ENCODE measurements at regions not wholly inside any gene's neighbourhood (a gene's known extent, or its start where the extent isn't known, plus 50 kb on each side); places are given as distances from the start of the nearest gene placed in this dataset.

- H3K4me1 ChIP-seq (ENCODE audit: control insufficient read depth, extremely low read depth, insufficient read depth, low read length), result no peaks in the 10 kb centered on the region
- no peak overlapping the region for H3K4me3 ChIP-seq (replicated peaks in 1 of 3; ENCODE audit: insufficient read depth in 1 of 3, low read depth in 1 of 3, low read length in 3 of 3)
- dilution Hi-C loops (cut with MboI; ENCODE audit: extremely low pct_ligation_motif_present, low sequenced_read_pairs), result no loop called here
- peaks cover 2 to 11% of the 10 kb centered on the region in 2 experiments for H3K27me3 ChIP-seq (ENCODE audit: control insufficient read depth in 2 of 2, insufficient read depth in 2 of 2, low read length in 2 of 2)
- no TSS peak for BruUV-seq (replicated peaks)
- no peaks in the 10 kb centered on the region for H3K9me3 ChIP-seq (replicated peaks; ENCODE audit: control insufficient read depth, insufficient read depth, low read length)
- no peaks in the 10 kb centered on the region for H4K20me1 ChIP-seq (replicated peaks; ENCODE audit: control insufficient read depth, extremely low read depth, insufficient read depth, low read length)
- DNase-seq (ENCODE audit: low read depth, low spot score) (no peak), FAIRE-seq (no peak)
- ChIA-PET CTCF (interaction anchor here (1.4 to 3.2 kb wide), 2 partner anchors 109 to 139 kb away, joined by 3 to 8 read pairs; no protein-coding TSS in a partner anchor), POLR2A (no interaction called here)
- H3K9ac ChIP-seq (replicated peaks; ENCODE audit: extremely low read depth, insufficient read depth, low read length), result no peak overlapping the region
- no peak overlapping the region for H3K4me2 ChIP-seq (ENCODE audit: insufficient read depth, low read length)
- H3K36me3 ChIP-seq (ENCODE audit: control insufficient read depth in 2 of 2, extremely low read depth in 1 of 2, insufficient read depth in 2 of 2, low read length in 2 of 2), result no peaks in the 10 kb centered on the region
- H2AFZ ChIP-seq (ENCODE audit: low read depth, low read length), result no peak overlapping the region
- no peak for TF ChIP-seq JUN (IDR thresholded peaks at IDR 0.05; ENCODE audit: borderline replicate concordance, insufficient read depth, insufficient read length, low read depth)
- no peak for TF ChIP-seq CTCF (IDR thresholded peaks at IDR 0.05; ENCODE audit: extremely low read depth in 1 of 2, insufficient read depth in 1 of 2, low read depth in 1 of 2, low read length in 2 of 2)
- TF ChIP-seq MYC (IDR thresholded peaks at IDR 0.05; ENCODE audit: low read depth, low read length), result no peak
- no peak overlapping the region for H3K27ac ChIP-seq (ENCODE audit: insufficient read depth, low read depth, low read length)
- no peaks in the 10 kb centered on the region for H3K79me2 ChIP-seq (ENCODE audit: control insufficient read depth, insufficient read depth, low read length)
- intact Hi-C loops (cut with micrococcal nuclease), result no loop called here
- no peaks in the 10 kb centered on the region for H3K9me1 ChIP-seq (replicated peaks; ENCODE audit: control insufficient read depth, extremely low read depth, insufficient read depth, low read length)
Observed at GRCh38 chr6:40888456-40888990, 150.5 kb downstream of the UNC5CL start.

GRCh38 chr6:40887792-40888340, 151.2 kb downstream of the UNC5CL start:
- Histone ChIP-seq H3K4me1 (ENCODE audit: control insufficient read depth, extremely low read depth, insufficient read depth, low read length) (no peaks in the 10 kb centered on the region), H3K79me2 (ENCODE audit: control insufficient read depth, insufficient read depth, low read length) (no peaks in the 10 kb centered on the region), H3K27me3 (ENCODE audit: control insufficient read depth in 2 of 2, insufficient read depth in 2 of 2, low read length in 2 of 2) (peaks cover 2 to 11% of the 10 kb centered on the region in 2 experiments), H3K27ac (ENCODE audit: insufficient read depth, low read depth, low read length) (no peak overlapping the region), H3K9me1 (replicated peaks; ENCODE audit: control insufficient read depth, extremely low read depth, insufficient read depth, low read length) (no peaks in the 10 kb centered on the region), H3K9me3 (replicated peaks; ENCODE audit: control insufficient read depth, insufficient read depth, low read length) (no peaks in the 10 kb centered on the region), H4K20me1 (replicated peaks; ENCODE audit: control insufficient read depth, extremely low read depth, insufficient read depth, low read length) (no peaks in the 10 kb centered on the region), H2AFZ (ENCODE audit: low read depth, low read length) (no peak overlapping the region), H3K36me3 (ENCODE audit: control insufficient read depth in 2 of 2, extremely low read depth in 1 of 2, insufficient read depth in 2 of 2, low read length in 2 of 2) (no peaks in the 10 kb centered on the region), H3K4me2 (ENCODE audit: insufficient read depth, low read length) (no peak overlapping the region), H3K4me3 (replicated peaks in 1 of 3; ENCODE audit: insufficient read depth in 1 of 3, low read depth in 1 of 3, low read length in 3 of 3) (no peak overlapping the region), H3K9ac (replicated peaks; ENCODE audit: extremely low read depth, insufficient read depth, low read length) (no peak overlapping the region)
- no peak for FAIRE-seq
- ChIA-PET POLR2A (no interaction called here), CTCF (interaction anchor here (1.3 kb wide), 1 partner anchor 8 kb away, joined by 3 read pairs; no protein-coding TSS in a partner anchor)
- intact Hi-C loops (cut with micrococcal nuclease), result no loop called here
- dilution Hi-C loops (cut with MboI; ENCODE audit: extremely low pct_ligation_motif_present, low sequenced_read_pairs), result no loop called here
- no peak for TF ChIP-seq FOS (IDR thresholded peaks at IDR 0.05; ENCODE audit: borderline replicate concordance, insufficient read depth, low read length)
- no peak for TF ChIP-seq EZH2 (IDR thresholded peaks at IDR 0.05; ENCODE audit: borderline replicate concordance, low read depth, low read length, severe bottlenecking)
- TF ChIP-seq POLR2AphosphoS5 (IDR thresholded peaks at IDR 0.05; ENCODE audit: insufficient read depth, low read depth, low read length), result no peak
- TF ChIP-seq MAX (IDR thresholded peaks at IDR 0.05; ENCODE audit: insufficient read depth, insufficient read length), result no peak
- TF ChIP-seq CTCF (IDR thresholded peaks at IDR 0.05; ENCODE audit: extremely low read depth in 1 of 2, insufficient read depth in 1 of 2, low read depth in 1 of 2, low read length in 2 of 2), result no peak
- TF ChIP-seq POLR2A (IDR thresholded peaks at IDR 0.05; ENCODE audit: low read depth, low read length), result no peak
- TF ChIP-seq JUN (IDR thresholded peaks at IDR 0.05; ENCODE audit: borderline replicate concordance, insufficient read depth, insufficient read length, low read depth), result no peak
- no peak for TF ChIP-seq MYC (IDR thresholded peaks at IDR 0.05; ENCODE audit: low read depth, low read length)
- TF ChIP-seq GATA2 (IDR thresholded peaks at IDR 0.05; ENCODE audit: insufficient read depth, insufficient read length, low read depth, low read length), result no peak
- DNase-seq (ENCODE audit: low read depth, low spot score), result no peak
- BruUV-seq (replicated peaks), result no TSS peak
